Left cardiac atrium (tissue), 4 donors: ENCODE measurements at regions not wholly inside any gene's neighbourhood (a gene's known extent, or its start where the extent isn't known, plus 50 kb on each side); places are given as distances from the start of the nearest gene placed in this dataset.

Experiments used
- ATAC-seq, 2 donors: fragments of 200-7000 bp; cut with Tn5 transposase; one replicate each; pipeline ENCODE4 v1.9.1; 2020; ENCODE audit warnings: mild to moderate bottlenecking in 2 of 2, moderate library complexity in 2 of 2
- DNase-seq: peaks from one replicate; pipeline ENCODE4 v3.0.0-alpha.2; 2020
- intact Hi-C, 2 donors: fragments of 100-400 bp; cut with DNase I; formaldehyde crosslinking; loops; one replicate each; pipeline versions ENCODE4 v1.14.1 to v1.15.1; 2022 to 2023
- donor health status: DM: no; HTN: yes; CAD: no.
- donor health status: DM: no; HTN: yes; CAD: no; lungs with severe emphysema.
- donor health status: DM: yes; HTN: yes; CAD: no.
- donor health status: Dilated cardiomyopathy.

DNA sequence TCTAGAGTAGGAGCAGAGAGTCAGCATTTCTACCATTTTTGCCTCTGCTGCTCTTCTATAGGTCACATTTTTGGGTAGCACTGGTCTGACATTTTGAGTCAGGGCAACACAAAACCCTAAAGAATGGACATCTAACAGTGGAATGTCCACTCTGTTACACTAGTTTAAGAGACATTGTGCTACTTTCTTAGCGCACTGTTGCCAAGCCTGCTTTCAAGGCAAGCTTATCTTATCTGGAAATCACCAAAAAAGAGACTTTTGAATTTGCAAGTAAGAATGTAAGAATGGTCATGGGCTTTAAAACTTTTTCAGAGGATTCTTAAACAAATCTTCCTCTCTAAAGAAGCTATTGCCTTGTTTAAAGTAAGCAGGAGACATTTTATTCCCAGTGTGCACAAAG, 73.0 kb upstream of the STARD4 start:
- no peak for DNase-seq
- intact Hi-C loops, result no loop called here
- ATAC-seq, result no peak

DNA sequence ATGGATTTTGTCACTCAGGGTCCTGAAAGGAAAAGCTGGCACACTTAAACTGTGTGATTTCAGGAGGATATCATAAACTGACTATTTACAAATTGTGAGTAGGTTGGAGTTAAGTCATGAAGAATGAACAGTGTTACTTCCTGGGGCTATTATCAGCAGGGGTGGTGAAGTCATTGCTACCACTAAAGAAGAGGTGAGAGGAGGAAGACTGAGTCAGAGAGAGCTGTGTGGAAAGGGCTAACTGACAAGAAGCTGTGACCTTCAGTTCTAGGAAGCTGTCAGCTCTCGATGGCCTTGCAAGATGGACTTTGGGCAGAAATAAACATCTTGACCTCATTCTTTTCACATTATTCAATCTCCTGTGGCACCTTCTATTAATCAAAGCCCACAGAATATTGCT, 72.3 kb upstream of the STARD4 start:
- ATAC-seq (peak; percentile 42 to 86), DNase-seq (no peak)
- intact Hi-C loops, result no loop called here

DNA sequence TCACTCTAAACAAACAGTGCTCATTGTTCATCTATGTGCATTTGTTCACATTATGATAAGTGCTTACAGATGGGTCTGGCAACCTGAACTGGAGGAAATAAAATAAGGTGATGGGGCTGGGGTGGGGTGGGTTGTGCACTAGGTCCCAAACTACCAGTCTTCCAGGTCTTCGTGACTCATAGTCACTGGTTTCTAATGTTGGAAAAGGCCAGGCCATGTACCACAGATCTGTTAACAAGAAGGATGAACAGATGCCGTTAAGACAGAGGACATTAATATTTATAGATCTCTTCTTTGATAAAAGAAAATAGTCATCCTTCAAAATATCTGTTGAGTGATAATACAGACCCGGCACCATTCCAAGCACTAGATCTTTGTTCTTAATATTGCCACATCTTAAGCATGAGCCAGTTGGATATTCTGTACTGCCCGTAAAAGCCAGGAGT, 71.4 kb upstream of the STARD4 start:
- ATAC-seq (peak; percentile 12 to 54), DNase-seq (no peak)
- intact Hi-C loops, result no loop called here

DNA sequence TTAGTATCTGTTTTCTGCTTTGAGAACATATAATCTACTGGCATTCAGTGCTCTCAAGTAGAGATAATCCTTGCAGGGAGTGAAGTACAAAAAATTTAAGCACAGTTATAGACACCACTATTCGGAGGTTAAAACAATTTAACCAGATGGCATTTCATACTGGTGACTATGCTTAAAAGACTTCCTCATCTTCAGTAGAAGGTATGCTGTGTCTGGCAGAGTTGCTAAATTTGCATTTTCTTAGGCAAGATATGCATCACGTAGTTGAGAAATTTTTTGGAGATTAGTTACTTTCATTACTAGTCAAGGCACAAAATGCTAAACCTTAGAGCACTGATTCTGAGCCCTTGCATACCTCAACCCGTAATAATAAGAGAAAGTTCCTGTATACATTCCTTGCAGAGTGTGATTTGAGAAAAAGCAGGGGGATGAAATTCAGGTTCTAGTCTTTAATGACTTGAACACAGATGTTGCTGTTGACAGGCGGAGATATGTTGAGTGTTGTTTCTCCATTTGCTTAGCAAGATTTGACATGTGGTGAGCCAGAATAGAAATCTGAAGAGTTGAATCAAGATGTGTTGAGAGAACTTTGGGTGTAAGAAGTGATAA, 70.8 kb upstream of the STARD4 start:
- no peak for DNase-seq
- peak; percentile 77 to 90 for ATAC-seq
- intact Hi-C loops, result no loop called here

DNA sequence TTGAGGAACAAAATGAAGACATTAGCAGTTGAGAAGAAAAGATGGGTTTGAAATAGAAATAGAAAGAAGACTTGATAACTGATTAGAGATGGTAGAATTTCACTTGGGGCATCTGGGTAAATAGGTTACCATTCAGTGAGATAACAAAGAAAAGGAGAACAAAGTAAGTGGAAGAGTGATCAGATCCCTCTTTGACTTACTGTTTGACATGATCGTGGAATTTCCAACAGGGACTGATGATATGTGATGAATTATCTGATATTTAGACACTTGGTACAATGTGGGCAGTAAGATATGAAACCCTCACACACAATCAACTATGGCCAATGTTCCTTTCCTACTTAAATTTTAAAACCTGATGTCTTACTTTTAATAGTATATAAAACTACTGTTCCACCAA, 70.1 kb upstream of the STARD4 start:
- intact Hi-C loops, result no loop called here
- DNase-seq (no peak), ATAC-seq (no peak)

DNA sequence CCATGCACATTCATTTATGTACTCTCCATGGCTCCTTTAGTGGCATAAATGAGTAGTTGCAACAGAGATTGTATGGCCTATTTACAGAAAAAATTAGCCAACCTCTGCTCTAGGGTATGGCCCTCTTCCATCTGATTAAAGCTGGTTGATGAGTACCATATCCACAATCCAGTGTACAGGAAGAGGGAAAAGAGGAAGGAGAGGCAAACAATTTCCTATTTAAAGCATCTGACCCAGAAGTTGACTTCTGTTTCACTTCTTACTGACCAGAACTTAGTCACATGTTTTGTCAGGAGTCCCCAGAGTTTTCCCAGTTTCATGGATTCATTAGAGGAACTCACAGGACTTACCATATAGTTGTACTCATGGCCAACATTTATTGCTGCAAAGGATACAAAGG, 68.6 kb upstream of the STARD4 start:
- ATAC-seq (peak in 1 of 2 donors; percentile 7), DNase-seq (no peak)
- intact Hi-C loops, result no loop called here

DNA sequence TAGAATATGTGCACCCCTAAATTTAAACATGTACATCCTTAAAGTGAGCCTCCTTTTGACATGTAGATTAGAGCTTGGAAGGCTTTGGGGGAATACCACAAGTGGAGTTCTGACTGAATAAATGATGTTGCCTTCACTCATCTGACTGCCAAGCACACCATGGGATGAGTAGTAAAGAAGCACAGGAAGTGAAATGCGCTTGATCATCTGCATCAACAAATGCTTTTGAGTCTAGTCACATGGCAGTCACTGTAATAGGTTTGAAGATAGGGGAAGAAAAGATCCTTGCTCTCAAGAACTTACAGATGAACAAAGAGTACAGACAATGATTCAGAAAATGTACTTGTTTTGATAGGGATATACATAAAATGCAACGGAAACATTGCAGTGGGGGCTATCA, 62.0 kb upstream of the STARD4 start:
- DNase-seq (no peak), ATAC-seq (no peak)
- intact Hi-C loops, result no loop called here

DNA sequence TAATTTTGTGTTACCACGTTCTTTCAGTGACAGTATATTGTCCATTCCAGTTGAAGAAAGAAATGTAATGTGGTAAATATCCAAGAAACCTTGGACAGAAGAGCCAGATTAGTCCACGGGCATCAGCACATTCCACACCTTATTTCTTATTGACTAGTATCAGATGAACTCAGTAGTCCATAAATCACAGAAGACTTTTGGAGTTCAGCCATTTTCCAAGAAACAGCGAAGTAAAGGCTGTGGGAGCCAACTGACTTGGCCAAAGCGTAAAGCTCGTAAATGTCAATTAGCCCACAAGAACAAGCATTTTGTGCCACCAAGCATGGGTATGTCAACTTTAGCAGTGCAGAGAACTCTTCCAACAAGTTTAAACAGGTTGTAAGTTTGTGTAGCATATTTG, 60.2 kb upstream of the STARD4 start:
- intact Hi-C loops, result no loop called here
- ATAC-seq (no peak), DNase-seq (no peak)

DNA sequence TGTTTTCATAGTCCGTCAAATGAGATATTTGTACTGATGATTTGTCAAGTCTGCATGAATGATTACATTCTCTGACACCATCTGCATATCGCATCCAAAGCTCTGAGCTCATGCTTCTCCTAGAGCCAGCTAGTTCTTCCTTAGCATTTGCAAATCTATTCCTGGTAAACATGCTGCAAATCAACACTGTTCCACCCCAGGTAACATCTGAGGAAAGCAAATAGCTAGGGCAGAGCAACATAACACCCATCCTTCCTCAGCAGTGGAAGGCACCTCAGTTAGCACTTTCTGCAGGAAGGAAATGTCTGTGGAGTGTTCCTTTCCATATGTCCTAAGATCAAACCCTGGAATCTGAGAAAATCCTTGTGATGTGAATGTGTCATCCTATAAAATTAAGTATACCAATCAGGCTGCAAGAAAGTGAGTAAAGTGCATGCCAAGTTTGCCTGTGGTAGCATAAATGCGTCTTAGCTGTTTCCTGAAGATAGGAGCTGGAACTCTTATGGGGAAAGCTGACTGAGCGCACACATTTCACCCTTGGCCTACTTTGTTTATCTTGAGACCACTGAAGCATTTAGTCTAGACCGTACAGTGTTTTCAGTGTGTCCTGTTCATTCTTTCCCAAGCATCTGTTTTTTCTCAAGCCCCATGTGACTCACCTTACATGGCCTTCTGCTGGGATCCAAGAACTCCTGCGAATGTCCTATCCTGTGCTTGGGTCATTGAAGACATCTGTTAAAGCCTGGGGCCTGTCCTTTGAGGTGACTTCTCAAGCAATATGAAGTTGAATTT, 50.9 kb upstream of the STARD4 start:
- ATAC-seq, result peak; percentile 70 to 82
- DNase-seq, result no peak
- intact Hi-C loops, result no loop called here

DNA sequence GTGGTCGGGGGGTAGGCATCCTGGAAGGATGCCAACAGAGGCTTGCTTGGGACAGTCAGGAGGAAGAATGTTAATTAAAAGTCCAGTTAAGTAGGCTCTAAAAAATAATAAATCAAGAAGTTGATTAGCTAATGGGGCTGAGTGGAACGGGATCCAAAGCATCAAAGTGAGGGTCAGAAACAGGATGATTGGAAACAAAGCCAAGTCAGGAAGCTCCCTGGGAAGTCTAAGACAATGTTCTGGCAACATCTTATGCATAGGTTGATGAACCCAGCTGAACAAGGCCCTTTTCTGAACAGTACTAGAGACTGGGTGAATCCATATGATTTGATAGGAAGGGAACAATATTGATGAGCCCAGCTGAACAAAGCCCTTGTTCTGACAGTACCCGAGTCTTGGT, 50.2 kb upstream of the STARD4 start:
- ATAC-seq (peak in 1 of 2 donors; percentile 16), DNase-seq (no peak)
- intact Hi-C loops, result no loop called here
